ENCODE measurements at regions not wholly inside any gene's neighbourhood (a gene's known extent, or its start where the extent isn't known, plus 50 kb on each side); places are given as distances from the start of the nearest gene placed in this dataset.
A peak's percentile ranks its signal among the peaks of the same experiment; 100 is the strongest.

DNA sequence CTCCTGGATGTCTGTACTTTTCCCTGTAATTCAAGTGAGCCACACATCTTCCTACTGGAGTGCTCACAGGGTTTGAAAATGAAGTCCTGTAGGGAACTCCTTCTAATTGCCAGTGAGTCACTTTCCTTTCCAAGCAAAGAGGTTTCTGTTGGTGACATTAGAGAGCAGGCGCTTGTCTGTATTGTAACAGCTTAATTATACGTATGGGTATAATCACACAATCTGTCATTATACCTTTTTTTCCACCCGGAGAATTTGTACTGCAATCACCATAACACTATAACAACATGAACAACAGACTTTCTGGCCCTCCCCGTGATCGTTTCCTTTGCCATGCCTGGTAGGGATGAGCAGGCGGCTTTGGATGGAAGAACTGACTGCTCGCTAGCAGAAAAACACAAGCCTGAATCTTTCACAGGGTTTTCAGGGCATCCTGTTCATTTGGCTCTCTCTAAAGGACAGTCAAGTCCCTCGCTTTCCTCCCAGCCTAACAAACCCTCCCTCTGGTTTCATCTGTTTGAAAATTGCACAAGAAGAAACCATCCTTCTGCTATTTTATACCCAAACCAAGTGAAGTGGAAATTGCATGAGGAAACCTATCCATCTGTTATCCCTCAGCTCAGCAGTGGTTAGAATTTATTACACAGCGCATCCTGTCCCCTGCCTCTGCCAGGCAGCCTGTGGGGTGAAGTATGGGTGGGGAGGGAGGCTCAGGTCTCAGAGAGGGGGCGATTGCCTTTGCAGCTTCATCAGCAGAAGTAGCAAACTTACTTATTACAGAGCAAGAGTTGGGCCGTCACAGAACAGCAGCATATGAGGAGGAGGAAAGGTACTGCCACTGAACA, 307.0 kb upstream of the TLE4 start:
- TF ChIP-seq, protein P1, sequence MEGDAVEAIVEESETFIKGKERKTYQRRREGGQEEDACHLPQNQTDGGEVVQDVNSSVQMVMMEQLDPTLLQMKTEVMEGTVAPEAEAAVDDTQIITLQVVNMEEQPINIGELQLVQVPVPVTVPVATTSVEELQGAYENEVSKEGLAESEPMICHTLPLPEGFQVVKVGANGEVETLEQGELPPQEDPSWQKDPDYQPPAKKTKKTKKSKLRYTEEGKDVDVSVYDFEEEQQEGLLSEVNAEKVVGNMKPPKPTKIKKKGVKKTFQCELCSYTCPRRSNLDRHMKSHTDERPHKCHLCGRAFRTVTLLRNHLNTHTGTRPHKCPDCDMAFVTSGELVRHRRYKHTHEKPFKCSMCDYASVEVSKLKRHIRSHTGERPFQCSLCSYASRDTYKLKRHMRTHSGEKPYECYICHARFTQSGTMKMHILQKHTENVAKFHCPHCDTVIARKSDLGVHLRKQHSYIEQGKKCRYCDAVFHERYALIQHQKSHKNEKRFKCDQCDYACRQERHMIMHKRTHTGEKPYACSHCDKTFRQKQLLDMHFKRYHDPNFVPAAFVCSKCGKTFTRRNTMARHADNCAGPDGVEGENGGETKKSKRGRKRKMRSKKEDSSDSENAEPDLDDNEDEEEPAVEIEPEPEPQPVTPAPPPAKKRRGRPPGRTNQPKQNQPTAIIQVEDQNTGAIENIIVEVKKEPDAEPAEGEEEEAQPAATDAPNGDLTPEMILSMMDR (IDR thresholded peaks at IDR 0.05): no peak
- Histone ChIP-seq H3K4me1 (peaks cover 0 to 13% of the 10 kb centered on the region in 2 donors), H3K4me3 (no peak overlapping the region), H3K27ac (no peak overlapping the region), H3K36me3 (no peaks in the 10 kb centered on the region), H3K27me3 (no peaks in the 10 kb centered on the region), H3K9me3 (no peaks in the 10 kb centered on the region)
- intact Hi-C loops (cut with DNase I): no loop called here
- DNase-seq: no peak
- ATAC-seq: no peak

DNA sequence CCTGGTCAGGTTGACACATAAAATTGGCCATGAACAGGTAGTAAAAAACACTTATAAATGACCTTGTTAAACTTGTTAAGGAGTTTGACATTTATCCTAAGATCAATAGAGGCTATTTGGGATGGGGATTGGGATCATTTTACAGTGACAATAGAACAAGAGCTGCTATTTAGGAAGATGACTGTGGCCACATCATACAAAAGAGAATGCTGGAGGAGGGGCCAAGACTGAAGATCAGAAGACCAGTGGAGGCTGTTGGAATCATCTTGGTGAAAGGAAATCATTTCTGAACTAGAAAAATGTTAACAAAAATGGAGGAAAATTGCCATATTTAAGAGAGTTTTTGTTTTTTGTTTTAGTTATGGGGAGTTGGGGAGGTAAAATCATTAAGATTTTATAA, 304.8 kb upstream of the TLE4 start:
- TF ChIP-seq, protein P1 (IDR thresholded peaks at IDR 0.05): no peak
- H3K27me3 ChIP-seq: no peaks in the 10 kb centered on the region
- H3K4me3 ChIP-seq: no peak overlapping the region
- ATAC-seq (no peak), DNase-seq (no peak)
- no peaks in the 10 kb centered on the region for H3K9me3 ChIP-seq
- H3K4me1 ChIP-seq: peaks cover 0 to 13% of the 10 kb centered on the region in 2 donors
- no peak overlapping the region for H3K27ac ChIP-seq
- no peaks in the 10 kb centered on the region for H3K36me3 ChIP-seq
- intact Hi-C loops (cut with DNase I): no loop called here

DNA sequence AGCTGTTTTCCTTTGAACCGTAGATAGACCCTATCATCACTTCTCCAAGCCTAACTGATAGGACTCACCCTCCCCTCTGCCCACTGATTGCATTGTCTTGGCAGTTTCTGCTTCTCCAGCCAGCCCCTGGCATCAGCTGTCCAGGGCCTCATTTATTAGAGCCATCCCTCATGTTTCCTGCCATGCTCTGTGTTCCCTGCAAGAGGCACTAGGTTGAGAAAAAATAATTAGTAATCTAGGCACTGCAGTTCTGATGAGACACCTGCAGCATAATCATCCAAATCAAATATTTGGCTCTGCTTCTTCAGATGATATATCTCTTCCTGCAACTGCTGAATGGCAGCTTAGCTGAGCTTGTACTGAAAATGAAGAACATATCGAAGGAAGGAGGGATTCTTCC, 303.0 kb upstream of the TLE4 start:
- TF ChIP-seq, protein P1 (IDR thresholded peaks at IDR 0.05): no peak
- Histone ChIP-seq H3K4me1 (peaks cover 0 to 13% of the 10 kb centered on the region in 2 donors), H3K36me3 (no peaks in the 10 kb centered on the region), H3K4me3 (no peak overlapping the region), H3K9me3 (no peaks in the 10 kb centered on the region), H3K27me3 (no peaks in the 10 kb centered on the region), H3K27ac (no peak overlapping the region)
- DNase-seq: no peak
- intact Hi-C loops (cut with DNase I): no loop called here
- no peak for ATAC-seq

DNA sequence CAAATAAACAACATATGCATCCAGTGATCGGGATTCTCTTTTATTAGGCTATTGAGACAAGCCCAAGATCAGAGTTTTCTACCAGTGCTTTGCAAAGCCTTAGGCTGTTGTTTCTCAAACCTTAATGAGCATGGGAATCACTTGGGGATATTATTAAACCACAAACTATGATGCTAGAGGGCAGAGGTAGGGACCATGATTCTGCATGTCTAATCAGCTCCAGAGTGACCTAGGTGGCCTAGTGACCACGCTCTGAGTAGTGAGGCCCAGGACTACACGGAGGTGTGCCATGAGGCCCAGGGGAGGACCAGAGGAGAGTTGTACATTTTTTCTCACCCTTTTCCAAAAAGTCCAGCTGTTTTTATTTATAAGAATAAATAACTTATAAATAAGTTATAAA, 298.5 kb upstream of the TLE4 start:
- TF ChIP-seq, protein P1 (IDR thresholded peaks at IDR 0.05): no peak

DNA sequence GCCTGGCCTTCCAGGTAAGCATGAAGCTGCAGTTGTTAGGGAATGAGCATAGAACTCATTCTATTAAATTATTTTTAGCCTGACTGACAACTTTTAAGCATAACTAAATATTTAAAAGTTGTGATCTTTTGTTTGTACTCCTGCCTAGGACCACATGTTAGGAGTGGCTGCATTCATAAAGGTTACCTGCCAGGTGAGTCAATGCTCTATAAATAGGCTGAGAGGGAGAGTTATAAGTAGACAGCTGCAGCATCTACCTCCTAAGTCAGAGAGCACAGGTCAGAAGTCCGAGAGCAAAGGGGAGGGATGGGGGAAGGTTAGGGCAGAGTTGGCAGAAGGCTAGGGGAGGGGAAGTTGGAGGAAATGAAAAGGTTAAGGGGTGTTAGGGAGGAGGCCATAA, 292.4 kb upstream of the TLE4 start:
- no peaks in the 10 kb centered on the region for H3K9me3 ChIP-seq
- no peak overlapping the region for H3K4me3 ChIP-seq
- H3K36me3 ChIP-seq: no peaks in the 10 kb centered on the region
- intact Hi-C loops (cut with DNase I): no loop called here
- TF ChIP-seq, protein P1 (IDR thresholded peaks at IDR 0.05): no peak
- no peaks in the 10 kb centered on the region for H3K4me1 ChIP-seq
- no peaks in the 10 kb centered on the region for H3K27me3 ChIP-seq
- H3K27ac ChIP-seq: no peak overlapping the region
- DNase-seq (no peak), ATAC-seq (peak; percentile 87)

More for the DNA sequence above, 298.5 kb upstream of the TLE4 start:
- Histone ChIP-seq H3K27me3 (no peaks in the 10 kb centered on the region), H3K4me3 (no peak overlapping the region), H3K9me3 (no peaks in the 10 kb centered on the region), H3K36me3 (no peaks in the 10 kb centered on the region), H3K4me1 (no peaks in the 10 kb centered on the region), H3K27ac (no peak overlapping the region)
- no peak for ATAC-seq
- intact Hi-C loops (cut with DNase I): no loop called here
- no peak for DNase-seq

All from left lung (tissue), 4 donors.